Astrocyte (in vitro differentiated cells and primary cell): ENCODE measurements at regions not wholly inside any gene's neighbourhood (a gene's known extent, or its start where the extent isn't known, plus 50 kb on each side); places are given as distances from the start of the nearest gene placed in this dataset.

ENCODE experiments used
- DNase-seq: peaks from one replicate; pipeline ENCODE4 v3.0.0-alpha.2; 2010; ENCODE audit warnings: low read depth
- FAIRE-seq: peaks from 2 replicates; lab custom pipeline; 2011; peaks lifted over from hg19 to GRCh38; lab: Jason Lieb, UNC
- H2AFZ ChIP-seq: 2 replicates; pipeline ENCODE4 v1.6.0; 2012; ENCODE audit warnings: low read depth, low read length, inconsistent platforms
- H3K27ac ChIP-seq: 2 replicates; pipeline ENCODE4 v1.5.1; 2011; ENCODE audit warnings: low read depth, low read length, inconsistent platforms
- H3K27me3 ChIP-seq: 2 replicates; pipeline ENCODE4 v1.6.0; 2011; ENCODE audit warnings: low read length, inconsistent platforms; ENCODE audit not compliant: insufficient read depth
- H3K36me3 ChIP-seq: 2 replicates; pipeline ENCODE4 v1.5.1; 2011; ENCODE audit warnings: low read length, inconsistent platforms; ENCODE audit not compliant: insufficient read depth
- H3K4me1 ChIP-seq: 2 replicates; pipeline ENCODE4 v1.5.1; 2011; ENCODE audit warnings: low read length, inconsistent platforms; ENCODE audit not compliant: insufficient read depth
- H3K4me2 ChIP-seq: 2 replicates; pipeline ENCODE4 v1.6.0; 2012; ENCODE audit warnings: low read length, inconsistent platforms
- H3K4me3 ChIP-seq: 2 replicates; pipeline ENCODE4 v1.5.1; 2011; ENCODE audit warnings: low read depth, mild to moderate bottlenecking, low read length, inconsistent platforms; ENCODE audit not compliant: insufficient read depth
- H3K79me2 ChIP-seq: 2 replicates; pipeline ENCODE4 v1.6.0; 2012; ENCODE audit warnings: mild to moderate bottlenecking, low read length, inconsistent platforms; ENCODE audit not compliant: insufficient read depth
- H3K9ac ChIP-seq: 2 replicates; pipeline ENCODE4 v1.6.0; 2012; ENCODE audit warnings: mild to moderate bottlenecking, low read length, inconsistent platforms
- H3K9me3 ChIP-seq: 2 replicates; pipeline ENCODE4 v1.5.1; 2012; ENCODE audit warnings: low read depth, mild to moderate bottlenecking, low read length, inconsistent platforms; ENCODE audit not compliant: insufficient read depth
- H4K20me1 ChIP-seq: 2 replicates; pipeline ENCODE4 v1.6.0; 2012; ENCODE audit warnings: low read length, inconsistent platforms; ENCODE audit not compliant: insufficient read depth
- H3K27ac Mint-ChIP-seq: one replicate; pipeline ENCODE4 v1.8.0; 2021; ENCODE audit warnings: mild to moderate bottlenecking, mixed read lengths; ENCODE audit not compliant: unreplicated experiment
- H3K27me3 Mint-ChIP-seq: one replicate; pipeline ENCODE4 v1.8.0; 2021; ENCODE audit warnings: low read depth, mixed read lengths; ENCODE audit not compliant: unreplicated experiment
- H3K36me3 Mint-ChIP-seq: one replicate; pipeline ENCODE4 v1.8.0; 2021; ENCODE audit warnings: low read depth, mixed read lengths; ENCODE audit not compliant: unreplicated experiment
- H3K4me1 Mint-ChIP-seq: one replicate; pipeline ENCODE4 v1.8.0; 2021; ENCODE audit warnings: low read depth, mixed read lengths; ENCODE audit not compliant: unreplicated experiment
- H3K4me3 Mint-ChIP-seq: one replicate; pipeline ENCODE4 v1.8.0; 2021; ENCODE audit warnings: mild to moderate bottlenecking, moderate library complexity, mixed read lengths; ENCODE audit not compliant: unreplicated experiment
- H3K9me3 Mint-ChIP-seq: one replicate; pipeline ENCODE4 v1.8.0; 2021; ENCODE audit warnings: mild to moderate bottlenecking, mixed read lengths; ENCODE audit not compliant: unreplicated experiment
- EZH2 ChIP-seq: IDR thresholded peaks from 2 replicates; pipeline ENCODE4 v1.6.1; 2012; ENCODE audit warnings: mild to moderate bottlenecking, low read length, inconsistent platforms; ENCODE audit not compliant: insufficient read depth
- TF ChIP-seq, protein P1 (sequence below): IDR thresholded peaks from 2 replicates; pipeline ENCODE4 v1.5.1; 2011; ENCODE audit warnings: low read depth, mild to moderate bottlenecking, inconsistent platforms, low read length, moderate library complexity; ENCODE audit not compliant: insufficient read depth

DNA sequence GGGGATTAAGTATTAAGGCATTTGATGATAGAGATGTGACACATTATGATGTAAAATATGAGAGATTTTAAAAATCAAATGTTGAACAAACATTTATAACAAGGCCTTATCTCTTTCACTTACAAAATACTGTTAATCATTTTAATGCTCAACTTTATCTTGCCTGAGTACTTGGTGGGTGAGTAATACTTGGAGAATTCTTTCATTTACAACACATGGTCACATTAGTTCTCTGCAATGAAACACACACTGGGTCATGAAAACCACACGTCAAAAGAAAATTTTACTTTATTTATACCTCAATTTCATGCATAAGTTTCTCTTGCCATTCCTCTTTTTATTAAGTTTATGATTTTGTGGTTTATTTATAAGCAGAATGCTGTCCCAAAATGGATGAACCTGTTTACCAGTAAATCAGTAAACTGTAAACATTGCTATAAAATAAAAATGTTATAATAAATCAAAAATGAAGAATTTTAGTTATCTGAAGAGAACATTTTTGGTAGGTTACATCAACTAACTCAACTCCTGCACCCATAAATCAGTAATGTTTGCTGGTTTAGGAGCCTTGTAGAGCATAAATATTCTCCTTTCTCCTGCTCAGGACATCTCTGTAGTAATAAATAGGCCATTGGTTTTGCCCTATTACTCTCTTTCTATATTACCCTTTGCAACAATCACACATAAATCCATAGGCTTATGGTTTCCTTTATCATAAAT, 233.5 kb upstream of the NLGN4Y start:
- TF ChIP-seq, protein P1, sequence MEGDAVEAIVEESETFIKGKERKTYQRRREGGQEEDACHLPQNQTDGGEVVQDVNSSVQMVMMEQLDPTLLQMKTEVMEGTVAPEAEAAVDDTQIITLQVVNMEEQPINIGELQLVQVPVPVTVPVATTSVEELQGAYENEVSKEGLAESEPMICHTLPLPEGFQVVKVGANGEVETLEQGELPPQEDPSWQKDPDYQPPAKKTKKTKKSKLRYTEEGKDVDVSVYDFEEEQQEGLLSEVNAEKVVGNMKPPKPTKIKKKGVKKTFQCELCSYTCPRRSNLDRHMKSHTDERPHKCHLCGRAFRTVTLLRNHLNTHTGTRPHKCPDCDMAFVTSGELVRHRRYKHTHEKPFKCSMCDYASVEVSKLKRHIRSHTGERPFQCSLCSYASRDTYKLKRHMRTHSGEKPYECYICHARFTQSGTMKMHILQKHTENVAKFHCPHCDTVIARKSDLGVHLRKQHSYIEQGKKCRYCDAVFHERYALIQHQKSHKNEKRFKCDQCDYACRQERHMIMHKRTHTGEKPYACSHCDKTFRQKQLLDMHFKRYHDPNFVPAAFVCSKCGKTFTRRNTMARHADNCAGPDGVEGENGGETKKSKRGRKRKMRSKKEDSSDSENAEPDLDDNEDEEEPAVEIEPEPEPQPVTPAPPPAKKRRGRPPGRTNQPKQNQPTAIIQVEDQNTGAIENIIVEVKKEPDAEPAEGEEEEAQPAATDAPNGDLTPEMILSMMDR: no peak
- no peak for TF ChIP-seq EZH2
- H3K27ac ChIP-seq: no peak overlapping the region
- no peak overlapping the region for H3K4me2 ChIP-seq
- DNase-seq (no peak), FAIRE-seq (no peak)
- H2AFZ ChIP-seq: no peak overlapping the region
- Mint-ChIP-seq H3K4me1 (peaks cover 12% of the 10 kb centered on the region), H3K27ac (no peak overlapping the region), H3K27me3 (no peaks in the 10 kb centered on the region), H3K4me3 (no peak overlapping the region), H3K9me3 (peaks cover 2% of the 10 kb centered on the region), H3K36me3 (no peaks in the 10 kb centered on the region)
- H3K4me1 ChIP-seq: no peaks in the 10 kb centered on the region
- H3K9me3 ChIP-seq: no peaks in the 10 kb centered on the region
- H3K36me3 ChIP-seq: no peaks in the 10 kb centered on the region
- H3K27me3 ChIP-seq: no peaks in the 10 kb centered on the region
- no peaks in the 10 kb centered on the region for H4K20me1 ChIP-seq
- no peaks in the 10 kb centered on the region for H3K79me2 ChIP-seq
- no peak overlapping the region for H3K9ac ChIP-seq
- H3K4me3 ChIP-seq: no peak overlapping the region

DNA sequence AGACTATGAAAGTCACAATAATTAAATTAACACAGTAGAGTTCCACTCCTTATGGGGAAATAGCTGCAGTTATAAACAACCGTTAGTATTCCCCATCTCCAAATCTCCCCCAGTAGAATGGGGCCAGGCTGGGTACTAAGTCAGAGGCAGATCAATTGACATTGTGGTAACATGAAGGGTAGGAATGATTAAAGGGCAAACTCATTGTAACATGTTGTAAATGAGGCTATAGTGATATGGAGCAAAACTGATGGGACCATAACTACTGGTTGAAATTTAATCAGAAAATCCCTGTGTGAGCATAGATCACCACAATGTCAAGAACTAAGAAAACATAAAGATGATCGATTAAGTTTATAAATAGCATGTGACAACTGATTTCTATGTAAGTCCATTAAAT, 231.9 kb upstream of the NLGN4Y start:
- H3K27me3 Mint-ChIP-seq: no peaks in the 10 kb centered on the region
- Histone ChIP-seq H3K36me3 (no peaks in the 10 kb centered on the region), H3K9ac (no peak overlapping the region), H3K27ac (no peak overlapping the region), H3K79me2 (no peaks in the 10 kb centered on the region), H3K9me3 (no peaks in the 10 kb centered on the region), H3K4me1 (no peaks in the 10 kb centered on the region), H3K4me3 (no peak overlapping the region), H3K27me3 (no peaks in the 10 kb centered on the region), H3K4me2 (no peak overlapping the region), H2AFZ (no peak overlapping the region), H4K20me1 (no peaks in the 10 kb centered on the region)
- H3K9me3 Mint-ChIP-seq: peaks cover under 1% of the 10 kb centered on the region
- no peak overlapping the region for H3K4me3 Mint-ChIP-seq
- no peak overlapping the region for H3K27ac Mint-ChIP-seq
- no peak for DNase-seq
- H3K4me1 Mint-ChIP-seq: peaks cover 12% of the 10 kb centered on the region
- TF ChIP-seq, protein P1: no peak
- no peak for TF ChIP-seq EZH2
- FAIRE-seq: no peak
- no peaks in the 10 kb centered on the region for H3K36me3 Mint-ChIP-seq

DNA sequence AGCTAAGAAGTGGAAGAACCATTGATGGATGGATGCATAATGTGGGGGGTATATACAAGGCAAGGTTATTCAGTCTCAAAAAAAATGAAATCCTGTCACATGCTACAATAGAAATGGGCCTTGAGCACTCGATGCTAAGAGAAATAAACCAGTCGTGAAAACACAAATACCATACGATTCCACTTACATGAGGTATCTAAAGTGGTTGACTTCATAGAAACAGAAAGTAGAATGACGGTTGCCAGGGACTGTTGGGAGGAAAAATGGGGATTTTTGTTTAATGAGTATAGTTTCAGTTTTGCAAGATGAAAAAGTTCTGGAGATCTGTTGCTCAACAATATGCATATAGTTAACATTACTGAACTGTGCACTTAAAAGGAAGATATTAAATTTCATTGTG, 223.6 kb upstream of the NLGN4Y start:
- Mint-ChIP-seq H3K9me3 (peaks cover 2% of the 10 kb centered on the region), H3K27ac (no peak overlapping the region), H3K27me3 (no peaks in the 10 kb centered on the region), H3K4me1 (no peaks in the 10 kb centered on the region), H3K36me3 (no peaks in the 10 kb centered on the region), H3K4me3 (no peak overlapping the region)
- H3K9ac ChIP-seq: no peak overlapping the region
- no peaks in the 10 kb centered on the region for H3K79me2 ChIP-seq
- no peak overlapping the region for H3K4me2 ChIP-seq
- H2AFZ ChIP-seq: no peak overlapping the region
- no peaks in the 10 kb centered on the region for H3K4me1 ChIP-seq
- H3K27ac ChIP-seq: no peak overlapping the region
- H3K9me3 ChIP-seq: no peaks in the 10 kb centered on the region
- no peak for FAIRE-seq
- no peak overlapping the region for H3K4me3 ChIP-seq
- H4K20me1 ChIP-seq: no peaks in the 10 kb centered on the region
- no peaks in the 10 kb centered on the region for H3K27me3 ChIP-seq
- no peaks in the 10 kb centered on the region for H3K36me3 ChIP-seq
- no peak for DNase-seq
- TF ChIP-seq, protein P1: no peak
- no peak for TF ChIP-seq EZH2
